HG02588 (cell line): ENCODE measurements at regions not wholly inside any gene's neighbourhood (a gene's known extent, or its start where the extent isn't known, plus 50 kb on each side); places are given as distances from the start of the nearest gene placed in this dataset.
"Not testable (repeated sequence)": the region's sequence is repeated elsewhere in the genome, so short reads cannot be mapped to it uniquely, and the experiment has no call there.

ENCODE experiments used
- ATAC-seq: cut with Tn5 transposase; IDR thresholded peaks from one replicate; pipeline ENCODE4 v1.9.1; 2021; ENCODE audit warnings: mild to moderate bottlenecking, moderate library complexity; ENCODE audit not compliant: unreplicated experiment

DNA sequence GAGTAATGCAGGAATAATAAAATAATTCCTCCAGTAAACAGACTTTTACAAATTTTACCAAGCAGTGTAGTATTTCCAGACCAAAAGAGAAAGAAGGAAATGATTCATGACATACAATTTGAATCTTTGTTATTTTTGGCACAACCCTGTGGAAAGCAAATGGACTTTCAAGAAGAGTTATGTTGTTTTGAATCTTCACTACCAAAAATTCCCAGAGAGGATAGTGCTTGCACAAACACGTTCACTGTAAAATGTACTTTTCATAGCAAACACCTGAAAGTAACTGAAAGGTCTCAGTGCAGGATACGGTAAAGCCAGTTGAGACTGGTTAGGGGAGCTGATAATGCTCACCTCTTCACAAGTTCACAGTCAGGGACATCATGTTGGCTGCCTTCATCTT is 107.1 kb downstream of the USP22 start:
- no peak for ATAC-seq

DNA sequence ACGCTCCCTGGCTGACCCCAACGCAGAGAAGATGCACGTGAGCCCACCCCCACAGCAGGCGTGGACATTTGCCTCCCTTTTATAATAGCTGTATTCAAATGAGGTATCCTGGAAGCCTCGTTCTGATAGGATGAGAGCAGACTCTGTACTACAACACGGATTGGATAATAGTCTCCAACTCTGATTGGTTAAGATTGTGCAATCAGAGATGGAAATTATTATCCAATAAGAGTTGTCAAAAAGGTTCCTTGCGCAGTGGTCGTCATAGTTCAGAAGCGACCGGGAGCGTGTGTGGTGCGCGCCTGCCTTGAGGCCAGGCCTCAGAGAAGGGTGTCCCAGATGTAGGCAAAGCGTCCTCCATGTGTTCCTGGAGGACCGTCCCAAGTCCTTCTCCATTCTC is 104.6 kb downstream of the USP22 start:
- ATAC-seq: no peak

DNA sequence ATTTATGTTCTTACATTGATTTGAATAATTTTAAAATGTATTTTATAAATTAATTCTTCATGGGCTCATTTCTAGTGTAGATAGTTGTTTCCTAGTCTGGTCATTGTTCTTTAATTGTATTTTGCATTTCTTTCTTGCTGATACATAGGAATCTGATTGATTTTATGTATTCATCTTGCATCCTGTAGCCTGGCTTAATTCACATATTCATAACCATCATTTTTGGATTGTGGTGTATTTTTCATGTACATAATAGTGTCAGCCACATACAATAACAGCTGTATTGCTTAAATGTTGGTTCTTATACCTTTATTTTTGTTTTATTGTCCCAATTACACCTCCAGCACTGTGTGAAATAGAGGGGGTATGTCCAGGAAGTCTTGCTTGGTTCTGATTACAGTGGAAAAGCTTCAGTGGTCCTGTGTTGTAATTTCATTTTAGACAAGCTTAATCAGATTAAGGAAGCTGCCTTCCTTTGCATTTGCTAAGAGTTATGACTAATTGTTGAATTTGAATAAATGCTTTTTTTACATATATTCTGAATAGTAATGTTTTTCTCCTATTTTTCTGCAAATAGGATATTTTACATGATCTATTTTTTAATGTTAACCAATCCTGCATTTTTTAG is 103.7 kb downstream of the USP22 start:
- ATAC-seq: no peak

DNA sequence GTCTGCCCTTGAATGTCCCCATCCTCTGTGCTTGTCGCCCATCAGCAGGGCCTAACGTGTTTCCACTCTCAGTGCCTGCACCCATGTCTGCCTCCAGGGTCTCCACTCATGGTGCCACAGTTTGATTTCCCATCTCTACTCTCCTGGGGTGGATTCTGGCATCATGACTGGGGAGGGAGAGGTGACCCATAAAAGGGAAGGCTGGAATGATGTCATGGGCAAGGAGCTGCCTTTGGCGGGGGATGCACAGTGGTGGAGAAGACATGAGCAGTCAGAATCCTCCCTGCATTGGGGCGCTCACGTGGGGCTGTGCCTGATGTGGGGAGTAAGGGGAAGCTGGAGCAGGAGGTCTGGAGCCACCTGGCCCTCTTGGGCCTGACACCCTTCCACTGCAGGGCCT is 100.9 kb downstream of the USP22 start:
- no peak for ATAC-seq

DNA sequence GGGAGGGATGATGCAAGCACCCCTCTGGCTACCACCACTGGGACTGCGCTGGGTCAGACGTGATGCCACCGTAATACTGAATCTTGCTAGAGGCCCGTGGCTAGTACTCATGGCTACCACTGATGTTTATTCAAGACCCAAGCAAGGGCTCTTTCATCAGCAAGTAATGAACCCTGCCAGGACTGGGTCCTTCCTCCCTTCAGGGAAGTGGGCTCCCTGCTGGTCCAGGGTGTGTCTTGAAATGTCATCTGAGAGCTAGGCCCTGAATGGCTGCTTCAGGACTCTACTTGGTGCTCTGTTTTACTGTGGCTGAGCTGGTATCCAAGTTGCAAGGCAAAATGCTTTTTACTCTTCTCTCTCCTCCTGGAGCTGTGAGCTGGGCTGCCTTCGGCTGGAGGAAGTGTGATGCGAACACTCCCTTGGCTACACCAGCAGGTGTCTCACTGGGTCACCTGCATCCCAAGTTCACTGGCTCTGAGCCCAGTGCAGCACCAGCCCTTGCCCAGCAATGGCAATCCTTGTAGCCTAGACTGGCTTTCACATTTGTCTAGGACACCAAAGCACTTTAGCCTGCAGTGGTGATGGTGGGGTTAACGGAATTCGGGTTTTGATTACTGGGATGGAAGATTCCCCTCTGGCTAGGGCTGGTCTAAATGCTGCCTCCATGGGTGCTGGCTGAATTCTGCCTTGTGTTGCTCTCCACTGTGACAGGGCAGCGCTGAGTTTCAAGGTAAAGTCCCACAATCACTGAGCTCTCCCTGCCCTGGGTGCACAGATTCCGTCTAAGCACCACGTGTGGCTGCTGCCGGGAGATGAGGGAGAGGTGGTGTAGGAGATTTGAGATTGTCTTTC is 98.6 kb downstream of the USP22 start:
- no peak for ATAC-seq

DNA sequence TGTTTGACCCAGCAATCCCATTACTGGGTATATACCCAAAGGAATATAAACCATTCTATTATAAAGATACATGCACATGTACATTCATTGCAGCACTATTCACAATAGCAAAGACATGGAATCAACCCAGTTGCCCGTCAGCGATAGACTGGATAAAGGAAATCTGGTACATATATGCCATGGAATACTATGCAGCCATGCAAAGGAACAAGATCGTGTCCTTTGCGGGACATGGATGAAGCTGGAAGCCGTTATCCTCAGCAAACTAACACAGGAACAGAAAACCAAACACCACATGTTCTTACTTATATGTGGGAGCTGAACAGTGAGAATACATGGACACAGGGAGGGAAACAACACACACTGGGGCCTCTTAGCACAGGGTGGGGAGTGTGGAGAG is 95.1 kb downstream of the USP22 start:
- not testable (repeated sequence) for ATAC-seq

DNA sequence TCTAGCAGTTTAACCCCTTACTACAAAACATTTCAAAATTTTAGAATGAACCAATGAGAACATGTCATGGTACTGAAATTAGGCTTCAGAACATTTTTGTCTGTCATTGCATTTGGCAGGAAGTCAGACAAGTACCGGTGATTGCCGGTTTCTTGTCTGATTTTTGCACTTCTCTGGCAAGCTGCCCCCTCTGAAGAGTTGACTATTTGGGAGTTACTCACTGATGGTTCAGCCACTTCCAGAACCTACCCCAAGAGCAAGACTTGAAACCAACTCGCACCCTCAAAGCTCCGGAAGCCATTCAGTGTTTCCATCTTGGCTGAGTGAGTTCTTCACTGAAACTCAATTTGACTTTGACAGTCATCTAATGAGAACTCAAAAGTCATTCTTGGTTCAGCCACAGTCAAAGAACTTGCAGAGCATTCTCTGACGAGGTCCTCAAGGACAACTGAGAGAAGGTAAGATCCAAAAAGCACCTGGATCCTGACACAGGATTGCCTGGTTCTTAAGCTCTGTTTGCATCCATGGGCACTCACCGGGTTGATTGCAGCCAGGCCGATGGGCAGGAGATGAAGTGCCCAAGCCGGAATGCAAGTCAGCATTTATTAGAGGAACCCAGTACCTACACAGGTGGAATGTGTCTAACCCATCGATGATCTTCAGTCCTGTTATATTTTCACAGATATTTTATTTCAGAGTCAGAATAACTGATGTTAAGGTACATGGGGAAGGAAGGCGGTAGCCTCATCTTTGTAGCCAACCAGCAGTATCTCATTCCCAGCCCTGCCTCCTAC is 93.6 kb downstream of the USP22 start:
- ATAC-seq: no peak
